Calu3 (cell line): ENCODE measurements at regions not wholly inside any gene's neighbourhood (a gene's known extent, or its start where the extent isn't known, plus 50 kb on each side); places are given as distances from the start of the nearest gene placed in this dataset.

Experiments used
- BruUV-seq: library from RNA; stranded (reverse); fragments of 400-500 nt; replicated peaks from 2 replicates; lab custom pipeline; 2021; lab: Mats Ljungman, UMichigan
- CTCF ChIA-PET: fragments of 300-600 bp; sonication (Branson Sonifier 250); formaldehyde crosslinking; loops from one replicate; lab custom pipeline; 2022; ENCODE audit warnings: antibody characterized with exemption; lab: Charles Lee
- DNase-seq: peaks from one replicate; pipeline ENCODE4 v3.0.0; 2022
- H3K27ac Mint-ChIP-seq: one replicate; pipeline ENCODE4 v1.8.0; 2022; ENCODE audit warnings: mixed read lengths; ENCODE audit not compliant: unreplicated experiment
- H3K27me3 Mint-ChIP-seq: one replicate; pipeline ENCODE4 v1.8.0; 2022; ENCODE audit warnings: mixed read lengths; ENCODE audit not compliant: unreplicated experiment
- H3K36me3 Mint-ChIP-seq: one replicate; pipeline ENCODE4 v1.8.0; 2022; ENCODE audit warnings: mild to moderate bottlenecking, moderate library complexity, mixed read lengths; ENCODE audit not compliant: insufficient read depth, unreplicated experiment
- H3K4me1 Mint-ChIP-seq: one replicate; pipeline ENCODE4 v1.8.0; 2022; ENCODE audit warnings: mild to moderate bottlenecking, low read depth, mixed read lengths; ENCODE audit not compliant: unreplicated experiment
- H3K4me3 Mint-ChIP-seq: one replicate; pipeline ENCODE4 v1.8.0; 2022; ENCODE audit warnings: mild to moderate bottlenecking, low read depth, moderate library complexity, mixed read lengths; ENCODE audit not compliant: unreplicated experiment
- H3K9me3 Mint-ChIP-seq: one replicate; pipeline ENCODE4 v1.8.0; 2022; ENCODE audit warnings: low read depth, mixed read lengths; ENCODE audit not compliant: unreplicated experiment
- CTCF ChIP-seq: fragments of 200-600 bp; IDR thresholded peaks from one replicate; pipeline ENCODE4 v1.8.0; 2022; ENCODE audit warnings: antibody characterized with exemption; ENCODE audit not compliant: unreplicated experiment
- intact Hi-C: fragments of 100-400 bp; cut with micrococcal nuclease; formaldehyde crosslinking; loops from one replicate; pipeline ENCODE4 v1.10.0; 2022; ENCODE audit not compliant: unreplicated experiment

DNA sequence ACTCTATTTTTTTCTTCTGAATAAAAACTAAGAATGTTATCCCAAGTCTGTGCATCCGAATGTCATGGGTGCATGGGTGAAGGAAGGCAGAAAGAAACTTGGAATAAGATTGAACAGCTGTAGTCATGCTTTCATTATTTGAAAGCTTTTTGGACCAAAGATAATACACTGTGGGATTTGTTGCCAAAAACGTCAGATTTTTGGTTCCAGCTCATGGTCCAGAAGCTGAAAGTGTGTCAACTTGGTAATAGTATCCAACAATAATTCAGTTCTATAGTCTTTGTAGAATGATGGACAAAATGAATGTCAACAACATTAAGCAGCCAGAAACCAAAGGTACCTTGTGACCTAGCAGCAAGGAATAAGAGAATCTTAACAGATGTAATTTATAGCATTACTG, 327.9 kb upstream of the ADAMTS9 start:
- CTCF ChIA-PET, result no interaction called here
- no peak overlapping the region for H3K4me3 Mint-ChIP-seq
- no peak overlapping the region for H3K27ac Mint-ChIP-seq
- no TSS peak for BruUV-seq
- intact Hi-C loops, result no loop called here
- peaks cover 17% of the 10 kb centered on the region for H3K4me1 Mint-ChIP-seq
- no peak for TF ChIP-seq CTCF
- peaks cover 4% of the 10 kb centered on the region for H3K36me3 Mint-ChIP-seq
- H3K27me3 Mint-ChIP-seq, result no peaks in the 10 kb centered on the region
- peaks cover 5% of the 10 kb centered on the region for H3K9me3 Mint-ChIP-seq
- no peak for DNase-seq

- no TSS peak for BruUV-seq
- H3K4me3 Mint-ChIP-seq, result no peak overlapping the region
- no peak overlapping the region for H3K27ac Mint-ChIP-seq
- no peak for TF ChIP-seq CTCF
- intact Hi-C loops, result no loop called here
- DNase-seq, result no peak
- no peaks in the 10 kb centered on the region for H3K27me3 Mint-ChIP-seq
- H3K4me1 Mint-ChIP-seq, result no peaks in the 10 kb centered on the region
- CTCF ChIA-PET, result no interaction called here
- peaks cover 5% of the 10 kb centered on the region for H3K9me3 Mint-ChIP-seq
- peaks cover 4% of the 10 kb centered on the region for H3K36me3 Mint-ChIP-seq
These were observed 325.3 kb upstream of the ADAMTS9 start for GRCh38 chr3:65013053-65013452.

DNA sequence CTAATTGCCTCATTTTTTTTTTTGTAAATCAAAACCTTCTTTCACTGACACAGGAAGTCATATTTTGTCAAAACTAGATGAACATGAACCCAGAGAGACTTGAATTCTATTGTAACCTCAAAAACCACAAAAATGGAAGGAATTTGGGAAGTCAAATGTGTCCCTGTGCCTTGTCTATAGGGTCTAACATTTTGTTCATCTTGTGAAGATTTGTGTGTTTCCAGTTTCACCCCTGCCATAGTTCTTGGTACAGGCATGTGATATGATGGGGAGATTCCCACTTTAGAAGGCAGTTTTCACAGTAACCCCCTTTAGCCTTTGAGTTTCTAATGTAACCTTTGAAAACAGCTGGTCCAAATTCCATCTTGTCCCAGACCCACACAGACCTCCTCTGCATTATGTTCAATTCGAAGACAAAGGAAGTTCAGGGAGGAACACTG, 318.5 kb upstream of the ADAMTS9 start:
- intact Hi-C loops, result no loop called here
- H3K36me3 Mint-ChIP-seq, result no peaks in the 10 kb centered on the region
- TF ChIP-seq CTCF, result no peak
- no peaks in the 10 kb centered on the region for H3K9me3 Mint-ChIP-seq
- no peak for DNase-seq
- H3K27me3 Mint-ChIP-seq, result no peaks in the 10 kb centered on the region
- H3K4me1 Mint-ChIP-seq, result peaks cover 28% of the 10 kb centered on the region
- H3K4me3 Mint-ChIP-seq, result no peak overlapping the region
- BruUV-seq, result no TSS peak
- H3K27ac Mint-ChIP-seq, result no peak overlapping the region
- CTCF ChIA-PET, result interaction anchor here (0.6 kb wide), 3 partner anchors 20 to 143 kb away, joined by 3 to 4 read pairs (median 4); no protein-coding TSS in a partner anchor

DNA sequence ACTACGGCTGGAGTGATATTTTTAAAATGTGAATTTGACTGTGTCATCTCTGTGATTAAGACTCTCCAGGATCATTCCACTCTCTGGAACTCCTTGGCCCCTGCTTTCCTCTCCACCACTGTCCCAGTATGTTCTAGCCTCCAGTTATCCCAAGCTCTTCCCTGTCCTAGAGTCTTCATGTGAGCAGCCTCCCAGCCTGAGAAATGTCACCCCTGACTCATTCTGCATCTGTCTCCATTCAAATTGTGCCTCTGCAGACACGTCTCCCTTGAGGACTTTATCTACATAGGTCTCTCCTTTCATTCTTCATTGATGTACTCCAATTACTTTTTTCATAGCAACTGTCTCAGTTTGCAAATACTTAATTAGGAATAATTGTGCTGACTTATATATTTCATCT, 317.7 kb upstream of the ADAMTS9 start:
- no peaks in the 10 kb centered on the region for H3K9me3 Mint-ChIP-seq
- no TSS peak for BruUV-seq
- no peak for DNase-seq
- intact Hi-C loops, result no loop called here
- no peak overlapping the region for H3K4me3 Mint-ChIP-seq
- no peaks in the 10 kb centered on the region for H3K36me3 Mint-ChIP-seq
- peaks cover 28% of the 10 kb centered on the region for H3K4me1 Mint-ChIP-seq
- peak overlapping the region; percentile 9 for H3K27ac Mint-ChIP-seq
- H3K27me3 Mint-ChIP-seq, result no peaks in the 10 kb centered on the region
- CTCF ChIA-PET, result no interaction called here
- TF ChIP-seq CTCF, result no peak
